H1 (cell line): ENCODE measurements at regions not wholly inside any gene's neighbourhood (a gene's known extent, or its start where the extent isn't known, plus 50 kb on each side); places are given as distances from the start of the nearest gene placed in this dataset.

Source experiments
- CTCF ChIA-PET: fragments of 300-600 bp; sonication (Branson Sonifier 250); formaldehyde crosslinking; loops from one replicate; lab custom pipeline; 2021; ENCODE audit not compliant: partially characterized antibody; lab: Charles Lee
- POLR2A ChIA-PET: fragments of 300-600 bp; sonication (Branson Sonifier 250); formaldehyde crosslinking; loops from one replicate; lab custom pipeline; 2021; ENCODE audit warnings: inconsistent platforms; ENCODE audit not compliant: partially characterized antibody; lab: Charles Lee
- DNase-seq, 2 experiments: peaks; one replicate each; pipeline versions ENCODE4 v3.0.0 to v3.0.0-alpha.2; 2010 to 2022; ENCODE audit warnings: low spot score in 2 of 2, low read depth in 1 of 2, mixed read lengths in 1 of 2
- FAIRE-seq: peaks from 2 replicates; lab custom pipeline; 2011; peaks lifted over from hg19 to GRCh38; lab: Jason Lieb, UNC
- H2AFZ ChIP-seq: 2 replicates; pipeline ENCODE4 v1.8.1; 2012; ENCODE audit warnings: low read length, inconsistent platforms
- H2AK5ac ChIP-seq: 2 replicates; pipeline ENCODE4 v1.6.1; 2013; ENCODE audit warnings: low read depth, low read length
- H2BK120ac ChIP-seq: replicated peaks from 2 replicates; pipeline ENCODE3; 2013; ENCODE audit warnings: low read depth, low read length, inconsistent platforms
- H2BK12ac ChIP-seq: 2 replicates; pipeline ENCODE4 v1.6.1; 2013; ENCODE audit warnings: low read depth, low read length
- H2BK15ac ChIP-seq: 2 replicates; pipeline ENCODE4 v1.6.1; 2013; ENCODE audit warnings: low read length
- H2BK20ac ChIP-seq: 2 replicates; pipeline ENCODE4 v1.6.1; 2013; ENCODE audit warnings: low read length
- H2BK5ac ChIP-seq: 2 replicates; pipeline ENCODE4 v1.6.1; 2013; ENCODE audit warnings: low read depth, low read length
- H3K14ac ChIP-seq: 2 replicates; pipeline ENCODE4 v1.6.1; 2013; ENCODE audit warnings: inconsistent platforms; ENCODE audit not compliant: insufficient read length
- H3K18ac ChIP-seq: 2 replicates; pipeline ENCODE4 v1.6.1; 2013; ENCODE audit warnings: low read length; ENCODE audit errors: extremely low read depth
- H3K23ac ChIP-seq: 2 replicates; pipeline ENCODE4 v1.6.1; 2013; ENCODE audit warnings: inconsistent platforms; ENCODE audit not compliant: insufficient read length
- H3K23me2 ChIP-seq: 2 replicates; pipeline ENCODE4 v1.6.1; 2013; ENCODE audit warnings: low read depth, low read length
- H3K27ac ChIP-seq: 2 replicates; pipeline ENCODE4 v1.6.1; 2011; ENCODE audit warnings: low read depth, low read length, inconsistent platforms
- H3K27me3 ChIP-seq, 4 experiments: replicated peaks in 1 of 4; 1 replicate in 1 of 4; 2 replicates in 3 of 4; pipeline versions ENCODE4 v1.6.1 to v1.8.1; 2011 to 2013; ENCODE audit warnings: low read length in 3 of 4, mild to moderate bottlenecking in 3 of 4, inconsistent platforms in 2 of 4, mixed read lengths in 2 of 4, moderate library complexity in 1 of 4; ENCODE audit not compliant: control insufficient read depth in 3 of 4, insufficient read depth in 3 of 4; ENCODE audit errors: extremely low read depth in 1 of 4
- H3K36me3 ChIP-seq, 4 experiments: 2 replicates each; pipeline versions ENCODE4 v1.6.1 to v1.8.1; 2011 to 2013; ENCODE audit warnings: mild to moderate bottlenecking in 4 of 4, low read length in 3 of 4, moderate library complexity in 2 of 4, control low read depth in 1 of 4, inconsistent platforms in 1 of 4; ENCODE audit not compliant: insufficient read depth in 4 of 4, control insufficient read depth in 2 of 4
- H3K4ac ChIP-seq: replicated peaks from 2 replicates; pipeline ENCODE3; 2013; ENCODE audit warnings: low read length, low read depth, mixed read lengths, inconsistent platforms; ENCODE audit not compliant: insufficient read length
- H3K4me1 ChIP-seq, 4 experiments: replicated peaks in 1 of 4; 1 replicate in 1 of 4; 2 replicates in 3 of 4; pipeline versions ENCODE4 v1.6.1 to v1.8.1; 2011 to 2013; ENCODE audit warnings: low read length in 3 of 4, inconsistent platforms in 2 of 4, mixed read lengths in 1 of 4; ENCODE audit not compliant: insufficient read depth in 4 of 4, control insufficient read depth in 3 of 4
- H3K4me2 ChIP-seq, 2 experiments: 2 replicates each; pipeline versions ENCODE4 v1.6.1 to v1.8.1; 2011 to 2013; ENCODE audit warnings: low read depth in 2 of 2, low read length in 2 of 2, control low read depth in 1 of 2, inconsistent platforms in 1 of 2, mild to moderate bottlenecking in 1 of 2; ENCODE audit not compliant: insufficient read depth in 1 of 2
- H3K4me3 ChIP-seq, 4 experiments: fragments of 200-600, 300-600 bp in 1 of 4; sonication (generic), shearing (Covaris generic), sonication (Bioruptor Twin) in 1 of 4; 2 replicates each; pipeline versions ENCODE4 v1.5.1 to v1.8.1; 2011 to 2016; ENCODE audit warnings: low read length in 4 of 4, low read depth in 3 of 4, control low read depth in 2 of 4, inconsistent platforms in 2 of 4, mild to moderate bottlenecking in 2 of 4, mixed read lengths in 1 of 4, moderate library complexity in 1 of 4; ENCODE audit not compliant: insufficient read depth in 2 of 4; ENCODE audit errors: extremely low read depth in 1 of 4
- H3K56ac ChIP-seq: replicated peaks from 2 replicates; pipeline ENCODE3; 2013; ENCODE audit warnings: low read depth, mild to moderate bottlenecking, mixed read lengths, low read length, inconsistent platforms; ENCODE audit not compliant: insufficient read length
- H3K79me1 ChIP-seq: 2 replicates; pipeline ENCODE4 v1.6.1; 2013; ENCODE audit warnings: low read depth, low read length, control low read depth
- H3K79me2 ChIP-seq, 2 experiments: 2 replicates each; pipeline versions ENCODE4 v1.6.1 to v1.8.1; 2012 to 2013; ENCODE audit warnings: low read length in 2 of 2, mild to moderate bottlenecking in 2 of 2, inconsistent platforms in 1 of 2; ENCODE audit not compliant: insufficient read depth in 2 of 2, control insufficient read depth in 1 of 2
- H3K9ac ChIP-seq, 4 experiments: replicated peaks in 1 of 4; 1 replicate in 1 of 4; 2 replicates in 3 of 4; pipeline versions ENCODE4 v1.6.1 to v1.8.1; 2011 to 2013; ENCODE audit warnings: low read depth in 3 of 4, low read length in 3 of 4, control low read depth in 2 of 4, mild to moderate bottlenecking in 2 of 4, moderate library complexity in 2 of 4, inconsistent platforms in 1 of 4; ENCODE audit errors: extremely low read depth in 1 of 4
- H3K9me3 ChIP-seq, 2 experiments: 2 replicates each; pipeline versions ENCODE4 v1.6.1 to v1.8.1; 2012 to 2013; ENCODE audit warnings: mild to moderate bottlenecking in 2 of 2, moderate library complexity in 2 of 2, control low read depth in 1 of 2, inconsistent platforms in 1 of 2, low read depth in 1 of 2, low read length in 1 of 2, mixed read lengths in 1 of 2; ENCODE audit not compliant: insufficient read depth in 2 of 2
- H4K20me1 ChIP-seq, 2 experiments: replicated peaks in 1 of 2; 2 replicates each; pipeline versions ENCODE3 to v1.8.1; 2011 to 2013; ENCODE audit warnings: inconsistent platforms in 2 of 2, low read length in 2 of 2, mild to moderate bottlenecking in 1 of 2; ENCODE audit not compliant: insufficient read depth in 2 of 2, control insufficient read depth in 1 of 2
- H4K5ac ChIP-seq: 2 replicates; pipeline ENCODE4 v1.6.1; 2013; ENCODE audit warnings: low read length, low read depth, mixed read lengths, inconsistent platforms; ENCODE audit not compliant: insufficient read length
- H4K8ac ChIP-seq: 2 replicates; pipeline ENCODE4 v1.8.0; 2013; ENCODE audit warnings: mild to moderate bottlenecking, moderate library complexity, low read length, inconsistent platforms; ENCODE audit not compliant: insufficient read depth; ENCODE audit errors: extremely low read depth
- H4K91ac ChIP-seq: replicated peaks from 2 replicates; pipeline ENCODE3; 2013; ENCODE audit warnings: low read length, mixed read lengths, inconsistent platforms; ENCODE audit not compliant: insufficient read length
- SIRT6 ChIP-seq: IDR thresholded peaks from one replicate; pipeline ENCODE4 v1.7.1; 2012; ENCODE audit warnings: low read length, inconsistent platforms

- Histone ChIP-seq H3K4ac (no peak overlapping the region), H3K4me2 (no peak overlapping the region), H4K5ac (no peak overlapping the region), H3K23me2 (no peaks in the 10 kb centered on the region; the same call in 1 of the 2 replicates), H4K20me1 (no peaks in the 10 kb centered on the region), H2BK5ac (no peak overlapping the region), H3K4me3 (no peak overlapping the region), H2BK12ac (no peak overlapping the region), H3K4me1 (peaks cover 4 to 25% (median 16%) of the 10 kb centered on the region in 4 experiments), H4K8ac (no peak overlapping the region), H2BK15ac (no peak overlapping the region), H3K23ac (no peak overlapping the region), H2BK120ac (no peak overlapping the region), H3K79me1 (peaks cover 3% of the 10 kb centered on the region; the same call in 1 of the 2 replicates), H4K91ac (no peak overlapping the region), H3K79me2 (peaks cover 0 to 87% of the 10 kb centered on the region in 2 experiments; a peak in 3 of 4 replicates), H3K56ac (no peak overlapping the region), H3K9me3 (no peaks in the 10 kb centered on the region), H3K18ac (no peak overlapping the region), H3K27me3 (no peaks in the 10 kb centered on the region), H2AFZ (no peak overlapping the region), H3K36me3 (no peaks in the 10 kb centered on the region), H3K27ac (no peak overlapping the region), H3K9ac (no peak overlapping the region), H2BK20ac (no peak overlapping the region), H3K14ac (no peak overlapping the region), H2AK5ac (0 out of 2 replicates have a peak overlapping the region, but pooled peaks have one; percentile 54)
- TF ChIP-seq SIRT6 = no peak
- POLR2A ChIA-PET = no interaction called here
- CTCF ChIA-PET = no interaction called here
- FAIRE-seq (no peak), DNase-seq (no peak)
These were observed 57.8 kb upstream of the MACF1 start for GRCh38 chr1:39146681-39147080.
